IPS-18a (cell line): ENCODE measurements at regions not wholly inside any gene's neighbourhood (a gene's known extent, or its start where the extent isn't known, plus 50 kb on each side); places are given as distances from the start of the nearest gene placed in this dataset.

Source experiments
- H3K27ac ChIP-seq: one replicate; pipeline ENCODE4 v1.5.1; 2013; ENCODE audit warnings: low read length
- H3K27me3 ChIP-seq: one replicate; pipeline ENCODE4 v1.6.1; 2013; ENCODE audit warnings: mild to moderate bottlenecking, low read length; ENCODE audit not compliant: control insufficient read depth, insufficient read depth
- H3K36me3 ChIP-seq: one replicate; pipeline ENCODE4 v1.6.1; 2013; ENCODE audit warnings: low read depth, low read length; ENCODE audit not compliant: control insufficient read depth
- H3K4me1 ChIP-seq: one replicate; pipeline ENCODE4 v1.6.1; 2013; ENCODE audit warnings: low read depth, low read length; ENCODE audit not compliant: control insufficient read depth
- H3K4me3 ChIP-seq: one replicate; pipeline ENCODE4 v1.5.1; 2013; ENCODE audit warnings: low read length
- H3K9ac ChIP-seq: one replicate; pipeline ENCODE4 v1.6.1; 2013; ENCODE audit warnings: mild to moderate bottlenecking, low read length, moderate library complexity
- H3K9me3 ChIP-seq: one replicate; pipeline ENCODE4 v1.6.1; 2013; ENCODE audit warnings: low read depth, low read length; ENCODE audit not compliant: control insufficient read depth

GRCh38 chr11:134921938-134922337 lies 509.9 kb upstream of the B3GAT1 start:
- Histone ChIP-seq H3K9ac (no peak overlapping the region), H3K27me3 (no peaks in the 10 kb centered on the region), H3K4me1 (no peaks in the 10 kb centered on the region), H3K36me3 (no peaks in the 10 kb centered on the region), H3K9me3 (no peaks in the 10 kb centered on the region), H3K27ac (no peak overlapping the region), H3K4me3 (no peak overlapping the region)

DNA sequence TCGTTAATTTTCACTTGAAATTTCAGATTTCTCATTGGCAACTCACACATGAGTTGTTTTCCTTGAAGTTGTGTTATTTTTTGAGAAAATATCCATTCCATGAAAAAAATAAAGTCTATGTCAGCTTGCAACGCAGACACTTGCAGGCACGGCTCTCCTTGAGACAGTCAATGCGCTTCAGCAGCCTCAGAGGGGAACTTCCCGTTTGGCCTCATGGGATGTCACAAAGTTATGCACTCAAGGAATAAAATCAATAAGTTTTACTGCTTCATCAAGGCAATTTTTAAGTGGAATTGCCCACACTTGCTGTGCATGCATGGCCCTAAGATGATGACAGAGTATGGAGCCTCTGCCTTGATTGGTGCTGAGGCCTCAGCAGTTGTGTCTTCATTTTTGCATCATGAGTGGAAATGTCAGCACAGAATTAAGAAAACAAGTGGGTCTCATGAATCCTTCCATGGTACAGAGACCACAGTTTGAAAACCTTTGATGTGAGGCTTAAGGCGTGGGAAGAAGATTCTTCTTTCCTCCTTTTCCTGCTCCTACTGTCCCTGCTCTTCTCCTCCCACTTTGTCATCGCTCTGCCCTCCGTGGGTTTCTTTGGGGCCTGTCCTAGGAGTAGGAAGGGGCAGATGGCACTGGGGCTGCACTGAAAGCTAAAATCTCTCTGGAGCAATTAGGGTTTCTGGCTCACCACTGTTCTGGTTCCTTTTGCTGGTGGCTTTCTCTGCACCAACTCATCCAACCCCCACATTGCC lies 509.0 kb upstream of the B3GAT1 start:
- no peaks in the 10 kb centered on the region for H3K4me1 ChIP-seq

GRCh38 chr11:134916421-134917213 lies 504.6 kb upstream of the B3GAT1 start:
- Histone ChIP-seq H3K27me3 (no peaks in the 10 kb centered on the region), H3K4me3 (no peak overlapping the region), H3K4me1 (no peaks in the 10 kb centered on the region), H3K27ac (no peak overlapping the region), H3K9me3 (no peaks in the 10 kb centered on the region), H3K36me3 (no peaks in the 10 kb centered on the region), H3K9ac (no peak overlapping the region)

More for the DNA sequence above, 509.0 kb upstream of the B3GAT1 start:
- no peaks in the 10 kb centered on the region for H3K27me3 ChIP-seq
- no peak overlapping the region for H3K4me3 ChIP-seq
- no peak overlapping the region for H3K9ac ChIP-seq
- H3K9me3 ChIP-seq: no peaks in the 10 kb centered on the region
- no peak overlapping the region for H3K27ac ChIP-seq
- H3K36me3 ChIP-seq: no peaks in the 10 kb centered on the region

DNA sequence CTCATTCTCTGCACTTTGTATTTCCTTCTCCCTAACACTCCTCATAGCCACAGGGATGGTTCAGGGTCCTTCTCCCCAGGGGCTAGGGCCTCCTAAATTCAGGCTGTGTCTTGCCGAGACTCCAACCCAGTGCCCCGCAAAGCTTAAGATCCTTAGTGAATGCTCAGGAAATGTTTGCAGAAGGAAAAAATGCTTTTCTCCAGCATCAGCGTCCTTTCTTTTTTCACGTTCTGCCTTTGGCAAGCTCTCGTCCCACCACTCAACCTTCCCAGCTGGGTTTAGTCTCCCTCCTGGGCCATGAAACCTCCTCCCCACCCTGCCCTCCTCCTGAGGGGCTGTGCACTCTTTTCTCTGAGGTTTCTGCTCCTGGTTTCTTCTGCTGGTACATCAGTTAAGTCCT lies 503.8 kb upstream of the B3GAT1 start:
- Histone ChIP-seq H3K9me3 (no peaks in the 10 kb centered on the region), H3K36me3 (no peaks in the 10 kb centered on the region), H3K4me1 (no peaks in the 10 kb centered on the region), H3K27me3 (no peaks in the 10 kb centered on the region), H3K9ac (no peak overlapping the region), H3K4me3 (no peak overlapping the region), H3K27ac (no peak overlapping the region)

GRCh38 chr11:134915212-134915611 lies 503.2 kb upstream of the B3GAT1 start:
- no peaks in the 10 kb centered on the region for H3K36me3 ChIP-seq
- no peaks in the 10 kb centered on the region for H3K9me3 ChIP-seq
- H3K27ac ChIP-seq: no peak overlapping the region
- H3K4me3 ChIP-seq: no peak overlapping the region
- H3K9ac ChIP-seq: no peak overlapping the region
- no peaks in the 10 kb centered on the region for H3K27me3 ChIP-seq
- no peaks in the 10 kb centered on the region for H3K4me1 ChIP-seq

GRCh38 chr11:134913999-134914590 lies 502.1 kb upstream of the B3GAT1 start:
- Histone ChIP-seq H3K4me3 (no peak overlapping the region), H3K9me3 (no peaks in the 10 kb centered on the region), H3K27ac (no peak overlapping the region), H3K9ac (no peak overlapping the region), H3K4me1 (no peaks in the 10 kb centered on the region), H3K27me3 (no peaks in the 10 kb centered on the region), H3K36me3 (no peaks in the 10 kb centered on the region)

DNA sequence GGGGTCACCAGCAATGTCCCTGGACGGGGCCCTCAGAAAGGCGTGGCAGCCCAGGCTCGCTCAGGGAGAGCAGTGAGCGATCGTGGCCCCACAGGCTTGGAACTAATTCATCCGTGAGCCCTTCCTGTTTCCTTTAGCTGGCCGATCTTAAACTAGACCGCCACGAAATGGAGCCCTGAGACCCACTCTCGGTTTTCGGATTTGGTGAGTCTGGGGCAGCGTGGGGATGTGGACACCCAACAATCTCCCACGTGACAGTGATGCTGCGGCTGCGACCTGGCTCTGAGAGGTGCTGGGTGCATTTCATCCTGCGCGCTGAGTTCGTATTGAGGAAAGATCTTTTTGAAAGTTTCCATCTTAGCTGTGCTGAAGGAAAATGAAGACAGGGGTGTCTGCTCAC lies 501.3 kb upstream of the B3GAT1 start:
- Histone ChIP-seq H3K36me3 (no peaks in the 10 kb centered on the region), H3K9ac (no peak overlapping the region), H3K27me3 (no peaks in the 10 kb centered on the region), H3K9me3 (no peaks in the 10 kb centered on the region), H3K4me1 (no peaks in the 10 kb centered on the region), H3K4me3 (no peak overlapping the region), H3K27ac (no peak overlapping the region)

GRCh38 chr11:134911514-134912180 lies 499.6 kb upstream of the B3GAT1 start:
- no peak overlapping the region for H3K27ac ChIP-seq
- H3K4me3 ChIP-seq: no peak overlapping the region
- no peak overlapping the region for H3K9ac ChIP-seq

GRCh38 chr11:134908583-134908982 lies 496.5 kb upstream of the B3GAT1 start:
- H3K9me3 ChIP-seq: no peaks in the 10 kb centered on the region
- H3K4me3 ChIP-seq: no peak overlapping the region
- no peaks in the 10 kb centered on the region for H3K4me1 ChIP-seq
- H3K9ac ChIP-seq: no peak overlapping the region
- H3K27ac ChIP-seq: no peak overlapping the region
- H3K36me3 ChIP-seq: no peaks in the 10 kb centered on the region
- H3K27me3 ChIP-seq: no peaks in the 10 kb centered on the region

More at GRCh38 chr11:134911514-134912180, 499.6 kb upstream of the B3GAT1 start:
- Histone ChIP-seq H3K4me1 (no peaks in the 10 kb centered on the region), H3K9me3 (no peaks in the 10 kb centered on the region), H3K27me3 (no peaks in the 10 kb centered on the region), H3K36me3 (no peaks in the 10 kb centered on the region)

GRCh38 chr11:134907636-134908035 lies 495.6 kb upstream of the B3GAT1 start:
- H3K36me3 ChIP-seq: no peaks in the 10 kb centered on the region
- no peaks in the 10 kb centered on the region for H3K4me1 ChIP-seq
- H3K9ac ChIP-seq: no peak overlapping the region
- no peaks in the 10 kb centered on the region for H3K27me3 ChIP-seq
- no peaks in the 10 kb centered on the region for H3K9me3 ChIP-seq
- H3K4me3 ChIP-seq: no peak overlapping the region
- no peak overlapping the region for H3K27ac ChIP-seq

GRCh38 chr11:134906356-134906955 lies 494.4 kb upstream of the B3GAT1 start:
- no peak overlapping the region for H3K27ac ChIP-seq
- H3K4me1 ChIP-seq: peaks cover 4% of the 10 kb centered on the region
- H3K9ac ChIP-seq: no peak overlapping the region

More at GRCh38 chr11:134906356-134906955, 494.4 kb upstream of the B3GAT1 start:
- no peaks in the 10 kb centered on the region for H3K36me3 ChIP-seq
- H3K27me3 ChIP-seq: no peaks in the 10 kb centered on the region
- H3K9me3 ChIP-seq: no peaks in the 10 kb centered on the region
- H3K4me3 ChIP-seq: no peak overlapping the region
